ENCODE measurements at regions not wholly inside any gene's neighbourhood (a gene's known extent, or its start where the extent isn't known, plus 50 kb on each side); places are given as distances from the start of the nearest gene placed in this dataset.

- H3K36me3 Mint-ChIP-seq, result no peaks in the 10 kb centered on the region
- DNase-seq, result no peak
- no peaks in the 10 kb centered on the region for H3K4me1 Mint-ChIP-seq
- H3K9me3 Mint-ChIP-seq, result peaks cover 12 to 13% of the 10 kb centered on the region in 2 donors
- no peak overlapping the region for H3K27ac Mint-ChIP-seq
- H3K27me3 Mint-ChIP-seq, result no peaks in the 10 kb centered on the region
- ATAC-seq (replicated peaks), result no peak
- H3K4me3 Mint-ChIP-seq, result no peak overlapping the region
Observed at GRCh38 chr15:45991863-45992262, 357.0 kb downstream of the SQOR start.

GRCh38 chr15:45993072-45993471, 358.2 kb downstream of the SQOR start:
- H3K4me1 Mint-ChIP-seq, result no peaks in the 10 kb centered on the region
- no peaks in the 10 kb centered on the region for H3K27me3 Mint-ChIP-seq
- peaks cover 8 to 10% of the 10 kb centered on the region in 2 donors for H3K9me3 Mint-ChIP-seq
- no peak for DNase-seq
- H3K36me3 Mint-ChIP-seq, result no peaks in the 10 kb centered on the region
- no peak overlapping the region for H3K27ac Mint-ChIP-seq
- no peak for ATAC-seq (replicated peaks)
- no peak overlapping the region for H3K4me3 Mint-ChIP-seq

GRCh38 chr15:45993508-45993907, 358.7 kb downstream of the SQOR start:
- H3K27ac Mint-ChIP-seq, result no peak overlapping the region
- H3K36me3 Mint-ChIP-seq, result no peaks in the 10 kb centered on the region
- H3K4me1 Mint-ChIP-seq, result no peaks in the 10 kb centered on the region
- no peak for ATAC-seq (replicated peaks)
- no peak for DNase-seq
- H3K9me3 Mint-ChIP-seq, result peaks cover 8 to 9% of the 10 kb centered on the region in 2 donors
- no peaks in the 10 kb centered on the region for H3K27me3 Mint-ChIP-seq
- H3K4me3 Mint-ChIP-seq, result no peak overlapping the region

GRCh38 chr15:45995800-45996199, 361.0 kb downstream of the SQOR start:
- ATAC-seq (replicated peaks) (no peak), DNase-seq (no peak)
- H3K4me3 Mint-ChIP-seq, result no peak overlapping the region
- no peaks in the 10 kb centered on the region for H3K4me1 Mint-ChIP-seq
- H3K27me3 Mint-ChIP-seq, result no peaks in the 10 kb centered on the region
- peaks cover 10 to 12% of the 10 kb centered on the region in 2 donors for H3K9me3 Mint-ChIP-seq
- no peak overlapping the region for H3K27ac Mint-ChIP-seq
- no peaks in the 10 kb centered on the region for H3K36me3 Mint-ChIP-seq

GRCh38 chr15:46014532-46014931, 379.7 kb downstream of the SQOR start:
- Mint-ChIP-seq H3K9me3 (peaks cover 23 to 42% of the 10 kb centered on the region in 2 donors), H3K27ac (no peak overlapping the region), H3K4me1 (no peaks in the 10 kb centered on the region), H3K36me3 (peaks cover 0 to 4% of the 10 kb centered on the region in 2 donors), H3K4me3 (no peak overlapping the region), H3K27me3 (no peaks in the 10 kb centered on the region)
- DNase-seq, result no peak
- no peak for ATAC-seq (replicated peaks)

GRCh38 chr15:46034755-46035154, 399.9 kb downstream of the SQOR start:
- DNase-seq (no peak), ATAC-seq (replicated peaks) (no peak)
- H3K9me3 Mint-ChIP-seq, result peaks cover 3 to 11% of the 10 kb centered on the region in 2 donors
- H3K4me1 Mint-ChIP-seq, result no peaks in the 10 kb centered on the region
- H3K27ac Mint-ChIP-seq, result no peak overlapping the region
- H3K36me3 Mint-ChIP-seq, result no peaks in the 10 kb centered on the region
- H3K27me3 Mint-ChIP-seq, result no peaks in the 10 kb centered on the region
- no peak overlapping the region for H3K4me3 Mint-ChIP-seq

- Mint-ChIP-seq H3K9me3 (peaks cover 3 to 4% of the 10 kb centered on the region in 2 donors), H3K4me1 (no peaks in the 10 kb centered on the region), H3K36me3 (no peaks in the 10 kb centered on the region), H3K4me3 (no peak overlapping the region), H3K27me3 (no peaks in the 10 kb centered on the region), H3K27ac (no peak overlapping the region)
- ATAC-seq (replicated peaks) (no peak), DNase-seq (no peak)
Observed at GRCh38 chr15:46039703-46040102, 404.9 kb downstream of the SQOR start.

- DNase-seq (no peak), ATAC-seq (replicated peaks) (no peak)
- Mint-ChIP-seq H3K36me3 (no peaks in the 10 kb centered on the region), H3K9me3 (peaks cover 3 to 4% of the 10 kb centered on the region in 2 donors), H3K27me3 (no peaks in the 10 kb centered on the region), H3K4me3 (no peak overlapping the region), H3K27ac (no peak overlapping the region), H3K4me1 (no peaks in the 10 kb centered on the region)
Observed at GRCh38 chr15:46041905-46042304, 407.1 kb downstream of the SQOR start.

DNA sequence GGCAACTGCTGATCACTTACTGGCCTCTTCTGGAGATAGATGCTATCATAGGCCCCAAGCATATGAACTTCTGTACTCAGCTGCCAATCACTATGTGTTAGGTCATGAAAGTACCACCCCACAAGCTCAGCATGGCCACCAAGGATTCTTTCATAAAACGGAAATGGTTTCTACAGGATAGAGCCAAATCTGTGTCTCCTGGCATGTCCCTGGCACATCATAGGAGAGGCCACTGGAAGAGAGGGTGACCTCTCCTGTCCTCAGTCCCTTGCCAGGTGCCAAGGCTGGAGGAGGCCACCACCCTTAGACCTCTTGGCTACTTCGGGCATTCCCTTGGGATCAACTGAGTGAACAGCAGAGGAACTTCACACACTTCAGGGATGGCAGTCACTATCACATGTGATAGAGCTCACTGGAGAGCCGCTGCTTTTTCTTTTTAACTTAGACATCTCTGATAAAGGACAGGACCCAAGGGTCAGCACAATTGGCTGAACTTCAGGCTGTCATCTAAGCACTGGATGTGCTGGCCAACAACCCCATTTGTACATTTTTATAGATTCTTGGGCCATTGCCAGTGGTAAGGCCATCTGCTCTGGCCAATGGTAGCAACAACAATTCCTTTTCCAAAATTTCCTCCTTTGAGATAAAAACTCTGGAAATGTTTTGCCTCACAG, 425.2 kb downstream of the SQOR start:
- H3K4me1 Mint-ChIP-seq, result no peaks in the 10 kb centered on the region
- H3K36me3 Mint-ChIP-seq, result no peaks in the 10 kb centered on the region
- H3K9me3 Mint-ChIP-seq, result no peaks in the 10 kb centered on the region
- no peak overlapping the region for H3K27ac Mint-ChIP-seq
- no peaks in the 10 kb centered on the region for H3K27me3 Mint-ChIP-seq
- H3K4me3 Mint-ChIP-seq, result no peak overlapping the region
- ATAC-seq (replicated peaks) (no peak), DNase-seq (no peak)

DNA sequence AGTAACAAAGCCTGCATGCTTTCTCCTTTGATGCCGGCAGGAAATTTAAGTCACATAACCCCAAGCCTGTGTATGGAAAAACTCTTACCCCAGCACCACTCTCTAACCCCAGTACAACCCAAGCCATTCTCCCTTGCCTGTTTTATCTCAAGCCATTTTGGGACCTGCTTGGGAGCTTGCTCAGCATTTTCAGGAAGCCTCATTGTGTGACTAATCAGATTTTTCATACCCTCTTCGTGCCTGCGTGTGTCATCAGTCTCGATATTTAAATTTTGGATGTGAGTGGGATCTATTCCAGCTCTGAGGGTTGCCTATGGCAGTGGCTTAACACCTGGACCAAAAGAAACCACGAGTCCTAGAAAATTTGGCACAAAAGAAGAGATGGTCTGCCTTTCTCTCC, 426.2 kb downstream of the SQOR start:
- Mint-ChIP-seq H3K27me3 (no peaks in the 10 kb centered on the region), H3K36me3 (no peaks in the 10 kb centered on the region), H3K27ac (no peak overlapping the region), H3K4me1 (no peaks in the 10 kb centered on the region), H3K4me3 (no peak overlapping the region), H3K9me3 (no peaks in the 10 kb centered on the region)
- no peak for DNase-seq
- ATAC-seq (replicated peaks), result no peak

GRCh38 chr15:46077220-46077619, 442.4 kb downstream of the SQOR start:
- Mint-ChIP-seq H3K36me3 (no peaks in the 10 kb centered on the region), H3K27ac (no peak overlapping the region), H3K4me3 (no peak overlapping the region), H3K9me3 (no peaks in the 10 kb centered on the region), H3K4me1 (no peaks in the 10 kb centered on the region), H3K27me3 (no peaks in the 10 kb centered on the region)
- no peak for DNase-seq
- ATAC-seq (replicated peaks), result no peak

DNA sequence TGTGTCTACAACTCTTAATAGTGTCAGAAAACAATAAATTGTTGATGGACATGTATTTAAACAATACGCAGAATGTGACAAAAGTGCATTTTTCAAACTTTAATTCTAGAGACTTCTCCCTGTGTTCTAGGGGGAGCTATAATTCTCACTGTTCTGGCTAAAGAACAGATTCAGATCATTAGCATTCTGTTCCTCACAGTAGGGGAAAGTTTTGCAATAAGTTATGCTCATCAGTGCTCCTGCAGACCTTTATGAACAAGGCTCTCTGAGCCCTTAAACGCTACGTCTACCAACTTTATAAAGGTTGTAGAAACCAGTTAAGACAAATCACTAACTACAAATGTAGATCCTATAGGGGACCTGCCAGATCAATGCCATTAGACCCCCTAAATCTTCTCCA, 444.2 kb downstream of the SQOR start:
- H3K36me3 Mint-ChIP-seq, result no peaks in the 10 kb centered on the region
- no peaks in the 10 kb centered on the region for H3K4me1 Mint-ChIP-seq
- H3K9me3 Mint-ChIP-seq, result no peaks in the 10 kb centered on the region
- H3K27ac Mint-ChIP-seq, result no peak overlapping the region
- ATAC-seq (replicated peaks), result no peak
- no peaks in the 10 kb centered on the region for H3K27me3 Mint-ChIP-seq
- H3K4me3 Mint-ChIP-seq, result no peak overlapping the region
- no peak for DNase-seq

GRCh38 chr15:46080016-46080415, 445.2 kb downstream of the SQOR start:
- H3K27ac Mint-ChIP-seq, result no peak overlapping the region
- no peaks in the 10 kb centered on the region for H3K4me1 Mint-ChIP-seq
- H3K27me3 Mint-ChIP-seq, result no peaks in the 10 kb centered on the region
- DNase-seq, result no peak
- no peaks in the 10 kb centered on the region for H3K36me3 Mint-ChIP-seq
- ATAC-seq (replicated peaks), result no peak
- no peak overlapping the region for H3K4me3 Mint-ChIP-seq
- H3K9me3 Mint-ChIP-seq, result no peaks in the 10 kb centered on the region

GRCh38 chr15:46088486-46089445, 453.9 kb downstream of the SQOR start:
- Mint-ChIP-seq H3K9me3 (peaks cover 0 to 1% of the 10 kb centered on the region in 2 donors), H3K36me3 (no peaks in the 10 kb centered on the region), H3K27me3 (no peaks in the 10 kb centered on the region), H3K4me1 (no peaks in the 10 kb centered on the region), H3K4me3 (no peak overlapping the region), H3K27ac (no peak overlapping the region)
- ATAC-seq (replicated peaks), result no peak
- no peak for DNase-seq

GRCh38 chr15:46089467-46089935, 454.7 kb downstream of the SQOR start:
- Mint-ChIP-seq H3K27ac (no peak overlapping the region), H3K9me3 (peaks cover 3% of the 10 kb centered on the region in 2 donors), H3K36me3 (no peaks in the 10 kb centered on the region), H3K4me1 (no peaks in the 10 kb centered on the region), H3K27me3 (no peaks in the 10 kb centered on the region), H3K4me3 (no peak overlapping the region)
- no peak for DNase-seq
- no peak for ATAC-seq (replicated peaks)
